Spleen (tissue), 11 donors: ENCODE measurements at regions not wholly inside any gene's neighbourhood (a gene's known extent, or its start where the extent isn't known, plus 50 kb on each side); places are given as distances from the start of the nearest gene placed in this dataset.

Source experiments
- DNase-seq: peaks from one replicate; pipeline ENCODE4 v3.0.0-alpha.2; 2020
- H3K27ac ChIP-seq, 8 donors: fragments of 200-600 bp; sonication (generic) in 7 of 8; 1 replicate in 4 of 8; 2 replicates in 4 of 8; pipeline versions ENCODE4 v1.5.0 to v1.8.0; 2016 to 2021; ENCODE audit warnings: inconsistent platforms in 4 of 8, mild to moderate bottlenecking in 4 of 8, moderate library complexity in 1 of 8
- H3K27me3 ChIP-seq, 7 donors: fragments of 200-600 bp; sonication (generic) in 6 of 7; replicated peaks in 1 of 7; 1 replicate in 4 of 7; 2 replicates in 3 of 7; pipeline versions ENCODE4 v1.5.0 to v1.8.0; 2016 to 2021; ENCODE audit warnings: inconsistent platforms in 3 of 7, mild to moderate bottlenecking in 1 of 7
- H3K36me3 ChIP-seq, 6 donors: fragments of 200-600 bp; sonication (generic) in 5 of 6; 1 replicate in 4 of 6; 2 replicates in 2 of 6; pipeline versions ENCODE4 v1.5.0 to v1.8.0; 2016 to 2021; ENCODE audit warnings: inconsistent platforms in 2 of 6
- H3K4me1 ChIP-seq, 6 donors: fragments of 200-600 bp; sonication (generic) in 5 of 6; 1 replicate in 3 of 6; 2 replicates in 3 of 6; pipeline versions ENCODE4 v1.5.0 to v1.8.0; 2016 to 2021; ENCODE audit warnings: inconsistent platforms in 3 of 6
- H3K4me3 ChIP-seq, 8 donors: fragments of 200-600 bp; sonication (generic) in 7 of 8; 1 replicate in 4 of 8; 2 replicates in 4 of 8; pipeline versions ENCODE4 v1.5.0 to v1.8.0; 2016 to 2021; ENCODE audit warnings: inconsistent platforms in 4 of 8, mild to moderate bottlenecking in 4 of 8, moderate library complexity in 2 of 8
- H3K9me3 ChIP-seq, 8 donors: fragments of 200-600 bp; sonication (generic) in 7 of 8; 1 replicate in 4 of 8; 2 replicates in 4 of 8; pipeline versions ENCODE4 v1.5.0 to v1.8.0; 2016 to 2021; ENCODE audit warnings: inconsistent platforms in 4 of 8
- POLR2A ChIP-seq, 3 donors: fragments of 450-650 bp; IDR thresholded peaks; one replicate each; pipeline ENCODE4 v1.5.1; 2017; ENCODE audit warnings: antibody characterized with exemption in 3 of 3, mild to moderate bottlenecking in 1 of 3
- POLR2AphosphoS5 ChIP-seq, 3 donors: sonication (generic); formaldehyde crosslinking; IDR thresholded peaks; one replicate each; pipeline ENCODE4 v1.5.1; 2017; ENCODE audit warnings: antibody characterized with exemption in 3 of 3
- WGBS, 5 donors: extraction: QIAGEN DNeasy Blood & Tissue Kit in 3 of 5; methylation state at CpG; one replicate each; pipeline versions ENCODE4 v1.1.5 to v1.1.7; 2013 to 2018; 5-methylcytosine and 5-hydroxymethylcytosine counted together
- intact Hi-C: fragments of 100-400 bp; cut with DNase I; formaldehyde crosslinking; loops from one replicate; pipeline ENCODE4 v1.15.0; 2023; ENCODE audit warnings: low total_unique reads
- TF ChIP-seq, protein P1 (sequence below), 11 experiments: fragments of 200-600 bp in 7 of 11; fragments of 450-650 bp in 4 of 11; sonication (generic) in 4 of 11; IDR thresholded peaks in 8 of 11; conservative IDR thresholded peaks in 3 of 11; 1 replicate in 7 of 11; 2 replicates in 4 of 11; pipeline versions ENCODE4 v1.4.0 to v1.8.0; 2016 to 2021; ENCODE audit warnings: antibody characterized with exemption in 11 of 11, inconsistent platforms in 4 of 11, mild to moderate bottlenecking in 1 of 11
- donor health status: healthy with polysubstance abuse.
- donor health status: DM: no; HTN: no; CAD: no; lungs with moderate emphysema.
- donor health status: DM: no; HTN: no; CAD: no.
- donor health status: Bipolar disorder and iron deficiency.
- donor health status: healthy.
- donor health status: DM: no; HTN: no; CAD: no.
- donor health status: DM: yes; HTN: yes; CAD: no.

GRCh38 chr12:43115441-43116160, 436.4 kb downstream of the ADAMTS20 start:
- intact Hi-C loops = no loop called here
- TF ChIP-seq POLR2AphosphoS5 (IDR thresholded peaks at IDR 0.05) (no peak), POLR2A (IDR thresholded peaks at IDR 0.05) (no peak)
- TF ChIP-seq, protein P1, sequence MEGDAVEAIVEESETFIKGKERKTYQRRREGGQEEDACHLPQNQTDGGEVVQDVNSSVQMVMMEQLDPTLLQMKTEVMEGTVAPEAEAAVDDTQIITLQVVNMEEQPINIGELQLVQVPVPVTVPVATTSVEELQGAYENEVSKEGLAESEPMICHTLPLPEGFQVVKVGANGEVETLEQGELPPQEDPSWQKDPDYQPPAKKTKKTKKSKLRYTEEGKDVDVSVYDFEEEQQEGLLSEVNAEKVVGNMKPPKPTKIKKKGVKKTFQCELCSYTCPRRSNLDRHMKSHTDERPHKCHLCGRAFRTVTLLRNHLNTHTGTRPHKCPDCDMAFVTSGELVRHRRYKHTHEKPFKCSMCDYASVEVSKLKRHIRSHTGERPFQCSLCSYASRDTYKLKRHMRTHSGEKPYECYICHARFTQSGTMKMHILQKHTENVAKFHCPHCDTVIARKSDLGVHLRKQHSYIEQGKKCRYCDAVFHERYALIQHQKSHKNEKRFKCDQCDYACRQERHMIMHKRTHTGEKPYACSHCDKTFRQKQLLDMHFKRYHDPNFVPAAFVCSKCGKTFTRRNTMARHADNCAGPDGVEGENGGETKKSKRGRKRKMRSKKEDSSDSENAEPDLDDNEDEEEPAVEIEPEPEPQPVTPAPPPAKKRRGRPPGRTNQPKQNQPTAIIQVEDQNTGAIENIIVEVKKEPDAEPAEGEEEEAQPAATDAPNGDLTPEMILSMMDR (IDR thresholded peaks at IDR 0.05 in 8 of 11, conservative IDR thresholded peaks at IDR 0.05 in 3 of 11) = no peak
- 83 to 94% (median 85%) methylated on average over 4 of the region's 4 CpGs for WGBS, 5 donors
- Histone ChIP-seq H3K27me3 (no peaks in the 10 kb centered on the region), H3K27ac (no peak overlapping the region), H3K36me3 (no peaks in the 10 kb centered on the region), H3K9me3 (peaks cover 0 to 6% (median 0%) of the 10 kb centered on the region in 8 donors), H3K4me3 (no peak overlapping the region), H3K4me1 (no peaks in the 10 kb centered on the region)
- DNase-seq = no peak

DNA sequence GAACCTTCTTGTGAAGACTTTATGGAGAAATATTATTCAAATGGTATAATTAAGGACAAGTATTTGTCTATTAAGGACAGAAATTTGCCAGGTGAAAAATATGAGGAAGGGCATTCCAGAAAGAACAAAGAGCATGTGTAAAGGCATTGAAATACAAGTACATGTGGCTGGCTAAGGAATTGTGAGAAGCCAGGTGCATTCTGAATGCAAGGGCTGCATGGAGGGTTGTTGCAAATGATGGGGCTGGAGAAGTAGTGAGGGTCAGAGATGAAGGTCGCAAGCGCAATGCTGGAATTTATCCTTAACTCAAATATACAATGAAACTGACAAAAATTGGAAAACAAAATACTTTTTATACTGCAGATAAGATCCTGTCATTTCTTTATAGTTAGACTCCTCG, 437.7 kb downstream of the ADAMTS20 start:
- H3K27me3 ChIP-seq = no peaks in the 10 kb centered on the region
- no peak overlapping the region for H3K27ac ChIP-seq
- no peak for DNase-seq
- TF ChIP-seq, protein P1 (IDR thresholded peaks at IDR 0.05 in 8 of 11, conservative IDR thresholded peaks at IDR 0.05 in 3 of 11) = no peak
- TF ChIP-seq POLR2AphosphoS5 (IDR thresholded peaks at IDR 0.05) = no peak
- H3K36me3 ChIP-seq = no peaks in the 10 kb centered on the region
- 85 to 94% (median 86%) methylated on average over 3 of the region's 3 CpGs for WGBS, 5 donors
- no peak overlapping the region for H3K4me3 ChIP-seq
- H3K9me3 ChIP-seq = peaks cover 0 to 4% (median 0%) of the 10 kb centered on the region in 8 donors
- no peaks in the 10 kb centered on the region for H3K4me1 ChIP-seq
- intact Hi-C loops = no loop called here

GRCh38 chr12:43113616-43114015, 438.4 kb downstream of the ADAMTS20 start:
- H3K4me1 ChIP-seq = no peaks in the 10 kb centered on the region
- H3K9me3 ChIP-seq = no peaks in the 10 kb centered on the region
- DNase-seq = no peak
- WGBS, 5 donors = 79 to 92% (median 84%) methylated on average over 4 of the region's 4 CpGs
- no peaks in the 10 kb centered on the region for H3K36me3 ChIP-seq
- no peaks in the 10 kb centered on the region for H3K27me3 ChIP-seq
- no peak overlapping the region for H3K4me3 ChIP-seq
- no peak overlapping the region for H3K27ac ChIP-seq
- TF ChIP-seq POLR2A (IDR thresholded peaks at IDR 0.05) (no peak), POLR2AphosphoS5 (IDR thresholded peaks at IDR 0.05) (no peak)
- TF ChIP-seq, protein P1 (IDR thresholded peaks at IDR 0.05 in 8 of 11, conservative IDR thresholded peaks at IDR 0.05 in 3 of 11) = no peak
- intact Hi-C loops = no loop called here

- Histone ChIP-seq H3K9me3 (no peaks in the 10 kb centered on the region), H3K27ac (no peak overlapping the region), H3K4me3 (no peak overlapping the region), H3K36me3 (no peaks in the 10 kb centered on the region), H3K27me3 (no peaks in the 10 kb centered on the region), H3K4me1 (no peaks in the 10 kb centered on the region)
- intact Hi-C loops = no loop called here
- no peak for DNase-seq
- no peak for TF ChIP-seq POLR2A (IDR thresholded peaks at IDR 0.05)
- TF ChIP-seq POLR2AphosphoS5 (IDR thresholded peaks at IDR 0.05) = no peak
- TF ChIP-seq, protein P1 (IDR thresholded peaks at IDR 0.05 in 8 of 11, conservative IDR thresholded peaks at IDR 0.05 in 3 of 11) = no peak
- WGBS, 5 donors = 59 to 81% (median 69%) methylated on average over 2 of the region's 2 CpGs
Measured at GRCh38 chr12:43113135-43113534, 438.9 kb downstream of the ADAMTS20 start.
